ENCODE measurements at regions not wholly inside any gene's neighbourhood (a gene's known extent, or its start where the extent isn't known, plus 50 kb on each side); places are given as distances from the start of the nearest gene placed in this dataset.

DNA sequence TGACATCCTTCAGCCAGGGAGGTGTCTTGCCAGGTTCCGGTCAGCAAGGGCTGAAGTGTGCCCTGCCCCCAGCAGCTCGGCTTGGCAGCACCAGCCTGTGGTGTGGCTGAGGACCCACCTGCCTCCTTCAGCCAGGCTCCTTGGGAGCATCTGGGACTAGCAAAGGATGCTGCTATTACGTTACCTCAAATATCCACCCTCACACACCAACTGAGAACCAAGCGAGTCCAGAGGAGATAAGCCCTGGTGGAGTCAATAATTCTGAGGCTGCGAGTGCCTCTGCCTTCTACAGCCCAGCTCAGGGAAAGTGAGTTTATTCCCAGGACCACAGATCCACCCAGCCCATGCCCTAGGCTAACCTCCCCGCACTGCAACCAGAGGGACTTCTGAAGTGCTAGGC lies 57.1 kb upstream of the FSTL4 start:
- TF ChIP-seq, protein P1, sequence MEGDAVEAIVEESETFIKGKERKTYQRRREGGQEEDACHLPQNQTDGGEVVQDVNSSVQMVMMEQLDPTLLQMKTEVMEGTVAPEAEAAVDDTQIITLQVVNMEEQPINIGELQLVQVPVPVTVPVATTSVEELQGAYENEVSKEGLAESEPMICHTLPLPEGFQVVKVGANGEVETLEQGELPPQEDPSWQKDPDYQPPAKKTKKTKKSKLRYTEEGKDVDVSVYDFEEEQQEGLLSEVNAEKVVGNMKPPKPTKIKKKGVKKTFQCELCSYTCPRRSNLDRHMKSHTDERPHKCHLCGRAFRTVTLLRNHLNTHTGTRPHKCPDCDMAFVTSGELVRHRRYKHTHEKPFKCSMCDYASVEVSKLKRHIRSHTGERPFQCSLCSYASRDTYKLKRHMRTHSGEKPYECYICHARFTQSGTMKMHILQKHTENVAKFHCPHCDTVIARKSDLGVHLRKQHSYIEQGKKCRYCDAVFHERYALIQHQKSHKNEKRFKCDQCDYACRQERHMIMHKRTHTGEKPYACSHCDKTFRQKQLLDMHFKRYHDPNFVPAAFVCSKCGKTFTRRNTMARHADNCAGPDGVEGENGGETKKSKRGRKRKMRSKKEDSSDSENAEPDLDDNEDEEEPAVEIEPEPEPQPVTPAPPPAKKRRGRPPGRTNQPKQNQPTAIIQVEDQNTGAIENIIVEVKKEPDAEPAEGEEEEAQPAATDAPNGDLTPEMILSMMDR (IDR thresholded peaks at IDR 0.05; ENCODE audit: low read depth, low read length) = no peak
- TF ChIP-seq EZH2phosphoT487 (IDR thresholded peaks at IDR 0.05; ENCODE audit: low read depth) = no peak
- Histone ChIP-seq H3K79me2 (ENCODE audit: low read length) (no peaks in the 10 kb centered on the region), H3K4me2 (ENCODE audit: low read length) (no peak overlapping the region), H3K4me3 (ENCODE audit: low read length) (no peak overlapping the region), H3K36me3 (replicated peaks; ENCODE audit: low read depth, low read length) (no peaks in the 10 kb centered on the region), H2AFZ (ENCODE audit: low read depth, low read length) (no peak overlapping the region), H3K27me3 (ENCODE audit: low read depth, low read length) (no peaks in the 10 kb centered on the region), H3K9ac (ENCODE audit: low read length) (no peak overlapping the region), H3K9me3 (ENCODE audit: insufficient read depth, low read length) (no peaks in the 10 kb centered on the region), H4K20me1 (ENCODE audit: insufficient read depth, low read length) (no peaks in the 10 kb centered on the region), H3K27ac (ENCODE audit: low read length) (no peak overlapping the region), H3K4me1 (ENCODE audit: low read length) (no peaks in the 10 kb centered on the region)

DNA sequence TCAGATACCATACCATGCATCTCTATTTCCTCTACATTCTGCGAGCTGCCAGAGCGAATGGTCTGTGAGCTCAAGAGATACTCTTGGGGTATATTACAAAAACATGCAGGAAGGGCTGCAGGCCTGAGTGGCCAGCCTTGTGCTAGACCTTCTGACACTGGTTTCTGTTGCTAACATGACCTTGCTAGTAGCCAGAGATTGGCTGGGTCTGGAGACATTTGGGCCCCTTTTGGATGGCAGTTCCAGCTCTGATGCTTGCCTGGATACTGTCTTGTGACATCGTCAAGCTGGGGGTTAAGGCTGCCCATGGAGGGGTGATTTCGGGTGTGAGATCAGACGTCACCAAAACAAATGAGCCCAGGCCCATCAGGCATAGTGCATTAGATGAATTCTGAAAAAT lies 56.1 kb upstream of the FSTL4 start:
- no peak overlapping the region for H2AFZ ChIP-seq (ENCODE audit: low read depth, low read length)
- no peaks in the 10 kb centered on the region for H3K4me1 ChIP-seq (ENCODE audit: low read length)
- H3K4me3 ChIP-seq (ENCODE audit: low read length) = no peak overlapping the region
- no peaks in the 10 kb centered on the region for H3K79me2 ChIP-seq (ENCODE audit: low read length)
- TF ChIP-seq, protein P1 (IDR thresholded peaks at IDR 0.05; ENCODE audit: low read depth, low read length) = no peak
- no peak for TF ChIP-seq EZH2phosphoT487 (IDR thresholded peaks at IDR 0.05; ENCODE audit: low read depth)
- H4K20me1 ChIP-seq (ENCODE audit: insufficient read depth, low read length) = no peaks in the 10 kb centered on the region
- H3K9me3 ChIP-seq (ENCODE audit: insufficient read depth, low read length) = no peaks in the 10 kb centered on the region
- no peak overlapping the region for H3K27ac ChIP-seq (ENCODE audit: low read length)
- no peaks in the 10 kb centered on the region for H3K27me3 ChIP-seq (ENCODE audit: low read depth, low read length)
- H3K36me3 ChIP-seq (replicated peaks; ENCODE audit: low read depth, low read length) = no peaks in the 10 kb centered on the region
- no peak overlapping the region for H3K9ac ChIP-seq (ENCODE audit: low read length)
- no peak overlapping the region for H3K4me2 ChIP-seq (ENCODE audit: low read length)

DNA sequence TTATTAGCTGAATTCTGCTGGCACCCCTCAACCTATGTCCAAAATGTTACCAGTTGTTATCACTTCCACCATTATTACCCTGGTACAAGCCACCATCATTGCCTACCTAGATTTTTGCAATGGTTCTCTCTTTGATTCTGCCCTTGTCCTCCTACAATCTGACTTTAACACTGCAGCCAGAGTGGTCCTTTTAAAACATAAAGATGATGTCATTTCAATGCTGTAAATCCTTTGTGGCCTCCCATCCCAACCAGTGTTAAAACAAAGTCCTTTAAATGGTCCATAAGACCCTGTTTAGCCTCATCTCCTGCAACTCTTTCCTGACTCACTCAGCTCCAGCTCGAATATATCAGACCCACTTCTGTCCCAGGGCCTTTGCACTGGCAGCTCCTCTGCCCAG lies 54.9 kb upstream of the FSTL4 start:
- H3K27me3 ChIP-seq (ENCODE audit: low read depth, low read length) = no peaks in the 10 kb centered on the region
- H4K20me1 ChIP-seq (ENCODE audit: insufficient read depth, low read length) = no peaks in the 10 kb centered on the region
- H2AFZ ChIP-seq (ENCODE audit: low read depth, low read length) = no peak overlapping the region
- H3K4me1 ChIP-seq (ENCODE audit: low read length) = no peaks in the 10 kb centered on the region
- no peak overlapping the region for H3K4me2 ChIP-seq (ENCODE audit: low read length)
- no peaks in the 10 kb centered on the region for H3K79me2 ChIP-seq (ENCODE audit: low read length)
- H3K9ac ChIP-seq (ENCODE audit: low read length) = no peak overlapping the region
- no peaks in the 10 kb centered on the region for H3K9me3 ChIP-seq (ENCODE audit: insufficient read depth, low read length)
- H3K4me3 ChIP-seq (ENCODE audit: low read length) = no peak overlapping the region
- no peak for TF ChIP-seq EZH2phosphoT487 (IDR thresholded peaks at IDR 0.05; ENCODE audit: low read depth)
- TF ChIP-seq, protein P1 (IDR thresholded peaks at IDR 0.05; ENCODE audit: low read depth, low read length) = no peak
- no peak overlapping the region for H3K27ac ChIP-seq (ENCODE audit: low read length)
- H3K36me3 ChIP-seq (replicated peaks; ENCODE audit: low read depth, low read length) = no peaks in the 10 kb centered on the region

DNA sequence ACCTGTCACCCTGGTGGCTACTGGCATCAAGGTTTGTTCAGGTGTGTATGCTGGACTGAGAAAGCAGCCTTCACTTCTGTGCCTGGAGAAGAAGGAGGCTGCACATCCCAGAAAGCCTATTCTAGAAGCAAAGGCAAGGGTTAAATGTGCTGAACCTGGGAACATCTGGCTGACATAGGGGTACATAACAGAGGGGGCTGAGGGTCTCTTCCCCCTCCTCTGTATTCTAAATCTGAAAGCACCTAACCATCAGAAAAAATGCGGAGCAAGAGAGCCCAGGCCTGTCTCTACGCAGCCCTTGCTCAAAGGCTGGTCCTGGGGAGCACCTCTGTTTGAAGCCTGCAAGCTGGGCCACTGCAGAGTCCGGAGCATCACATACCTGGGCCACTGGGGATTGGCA lies 53.2 kb upstream of the FSTL4 start:
- Histone ChIP-seq H4K20me1 (ENCODE audit: insufficient read depth, low read length) (no peaks in the 10 kb centered on the region), H3K36me3 (replicated peaks; ENCODE audit: low read depth, low read length) (no peaks in the 10 kb centered on the region), H3K9me3 (ENCODE audit: insufficient read depth, low read length) (no peaks in the 10 kb centered on the region), H3K9ac (ENCODE audit: low read length) (no peak overlapping the region), H2AFZ (ENCODE audit: low read depth, low read length) (no peak overlapping the region), H3K4me1 (ENCODE audit: low read length) (no peaks in the 10 kb centered on the region), H3K4me3 (ENCODE audit: low read length) (no peak overlapping the region), H3K27me3 (ENCODE audit: low read depth, low read length) (no peaks in the 10 kb centered on the region), H3K27ac (ENCODE audit: low read length) (no peak overlapping the region), H3K4me2 (ENCODE audit: low read length) (no peak overlapping the region), H3K79me2 (ENCODE audit: low read length) (no peaks in the 10 kb centered on the region)
- no peak for TF ChIP-seq EZH2phosphoT487 (IDR thresholded peaks at IDR 0.05; ENCODE audit: low read depth)
- TF ChIP-seq, protein P1 (IDR thresholded peaks at IDR 0.05; ENCODE audit: low read depth, low read length) = no peak

Data from OCI-LY3 (cell line).